NT2/D1 (cell line): ENCODE measurements at regions not wholly inside any gene's neighbourhood (a gene's known extent, or its start where the extent isn't known, plus 50 kb on each side); places are given as distances from the start of the nearest gene placed in this dataset.

ENCODE experiments used
- DNase-seq: peaks from one replicate; pipeline ENCODE4 v3.0.0-alpha.2; 2011; ENCODE audit warnings: low read depth, low spot score
- H3K27me3 ChIP-seq: 2 replicates; pipeline ENCODE4 v1.6.0; 2011; ENCODE audit warnings: mild to moderate bottlenecking; ENCODE audit not compliant: insufficient read length, insufficient read depth
- H3K36me3 ChIP-seq: 2 replicates; pipeline ENCODE4 v1.6.1; 2011; ENCODE audit warnings: mild to moderate bottlenecking, low read length, mixed read lengths; ENCODE audit not compliant: insufficient read depth, insufficient read length
- H3K4me1 ChIP-seq: 2 replicates; pipeline ENCODE4 v1.5.1; 2011; ENCODE audit not compliant: insufficient read depth, insufficient read length
- H3K4me3 ChIP-seq: 2 replicates; pipeline ENCODE4 v1.5.1; 2011; ENCODE audit warnings: low read depth; ENCODE audit not compliant: insufficient read length
- H3K9ac ChIP-seq: 2 replicates; pipeline ENCODE4 v1.6.0; 2011; ENCODE audit warnings: low read depth; ENCODE audit not compliant: insufficient read length
- H3K9me3 ChIP-seq: 2 replicates; pipeline ENCODE4 v1.5.1; 2011; ENCODE audit warnings: mild to moderate bottlenecking, low read length; ENCODE audit not compliant: insufficient read depth
- SUZ12 ChIP-seq: IDR thresholded peaks from 2 replicates; pipeline ENCODE4 v1.6.1; 2011; ENCODE audit not compliant: insufficient read length, insufficient read depth; ENCODE audit errors: extremely low read depth
- YY1 ChIP-seq: IDR thresholded peaks from 2 replicates; pipeline ENCODE4 v1.6.1; 2011; ENCODE audit not compliant: insufficient read length, insufficient read depth
- ZNF274 ChIP-seq: IDR thresholded peaks from 2 replicates; pipeline ENCODE4 v1.6.1; 2011; ENCODE audit warnings: mild to moderate bottlenecking, low read depth, low read length

GRCh38 chr15:87500240-87500639 is 756.3 kb downstream of the NTRK3 start:
- no peak overlapping the region for H3K9ac ChIP-seq
- no peaks in the 10 kb centered on the region for H3K4me1 ChIP-seq
- no peaks in the 10 kb centered on the region for H3K9me3 ChIP-seq
- H3K4me3 ChIP-seq: no peak overlapping the region
- TF ChIP-seq ZNF274: no peak
- TF ChIP-seq YY1: no peak
- TF ChIP-seq SUZ12: no peak
- H3K36me3 ChIP-seq: no peaks in the 10 kb centered on the region
- no peak for DNase-seq
- no peaks in the 10 kb centered on the region for H3K27me3 ChIP-seq

GRCh38 chr15:87498560-87498959 is 758.0 kb downstream of the NTRK3 start:
- no peaks in the 10 kb centered on the region for H3K27me3 ChIP-seq
- no peak overlapping the region for H3K4me3 ChIP-seq
- no peaks in the 10 kb centered on the region for H3K9me3 ChIP-seq
- no peaks in the 10 kb centered on the region for H3K36me3 ChIP-seq
- TF ChIP-seq ZNF274 (no peak), YY1 (no peak), SUZ12 (no peak)
- H3K4me1 ChIP-seq: no peaks in the 10 kb centered on the region
- H3K9ac ChIP-seq: no peak overlapping the region
- no peak for DNase-seq

- H3K9ac ChIP-seq: no peak overlapping the region
- no peak overlapping the region for H3K4me3 ChIP-seq
- H3K9me3 ChIP-seq: no peaks in the 10 kb centered on the region
- no peaks in the 10 kb centered on the region for H3K36me3 ChIP-seq
- H3K4me1 ChIP-seq: no peaks in the 10 kb centered on the region
- TF ChIP-seq ZNF274: no peak
- no peak for TF ChIP-seq YY1
- TF ChIP-seq SUZ12: no peak
- no peak for DNase-seq
- H3K27me3 ChIP-seq: no peaks in the 10 kb centered on the region
These were observed 759.7 kb downstream of the NTRK3 start for GRCh38 chr15:87496795-87497194.

GRCh38 chr15:87496109-87496508 is 760.4 kb downstream of the NTRK3 start:
- H3K27me3 ChIP-seq: no peaks in the 10 kb centered on the region
- no peak overlapping the region for H3K4me3 ChIP-seq
- no peaks in the 10 kb centered on the region for H3K36me3 ChIP-seq
- no peak for TF ChIP-seq ZNF274
- no peak for TF ChIP-seq YY1
- TF ChIP-seq SUZ12: no peak
- DNase-seq: no peak
- H3K9me3 ChIP-seq: no peaks in the 10 kb centered on the region
- H3K9ac ChIP-seq: no peak overlapping the region
- no peaks in the 10 kb centered on the region for H3K4me1 ChIP-seq

GRCh38 chr15:87493803-87494202 is 762.7 kb downstream of the NTRK3 start:
- H3K27me3 ChIP-seq: no peaks in the 10 kb centered on the region
- no peaks in the 10 kb centered on the region for H3K4me1 ChIP-seq
- no peak overlapping the region for H3K4me3 ChIP-seq
- DNase-seq: no peak
- H3K9me3 ChIP-seq: no peaks in the 10 kb centered on the region
- no peaks in the 10 kb centered on the region for H3K36me3 ChIP-seq
- TF ChIP-seq ZNF274: no peak
- no peak for TF ChIP-seq SUZ12
- no peak for TF ChIP-seq YY1
- no peak overlapping the region for H3K9ac ChIP-seq

- H3K36me3 ChIP-seq: no peaks in the 10 kb centered on the region
- H3K4me1 ChIP-seq: no peaks in the 10 kb centered on the region
- no peak overlapping the region for H3K4me3 ChIP-seq
- H3K27me3 ChIP-seq: no peaks in the 10 kb centered on the region
- no peaks in the 10 kb centered on the region for H3K9me3 ChIP-seq
- no peak for DNase-seq
- H3K9ac ChIP-seq: no peak overlapping the region
- TF ChIP-seq YY1 (no peak), SUZ12 (no peak), ZNF274 (no peak)
These were observed 764.2 kb downstream of the NTRK3 start for GRCh38 chr15:87492321-87492720.

GRCh38 chr15:87490666-87491065 is 765.9 kb downstream of the NTRK3 start:
- Histone ChIP-seq H3K9me3 (no peaks in the 10 kb centered on the region), H3K36me3 (no peaks in the 10 kb centered on the region), H3K4me1 (no peaks in the 10 kb centered on the region), H3K9ac (no peak overlapping the region), H3K4me3 (no peak overlapping the region), H3K27me3 (no peaks in the 10 kb centered on the region)
- no peak for DNase-seq
- no peak for TF ChIP-seq SUZ12
- TF ChIP-seq YY1: no peak
- no peak for TF ChIP-seq ZNF274
